ENCODE measurements at regions not wholly inside any gene's neighbourhood (a gene's known extent, or its start where the extent isn't known, plus 50 kb on each side); places are given as distances from the start of the nearest gene placed in this dataset.

DNA sequence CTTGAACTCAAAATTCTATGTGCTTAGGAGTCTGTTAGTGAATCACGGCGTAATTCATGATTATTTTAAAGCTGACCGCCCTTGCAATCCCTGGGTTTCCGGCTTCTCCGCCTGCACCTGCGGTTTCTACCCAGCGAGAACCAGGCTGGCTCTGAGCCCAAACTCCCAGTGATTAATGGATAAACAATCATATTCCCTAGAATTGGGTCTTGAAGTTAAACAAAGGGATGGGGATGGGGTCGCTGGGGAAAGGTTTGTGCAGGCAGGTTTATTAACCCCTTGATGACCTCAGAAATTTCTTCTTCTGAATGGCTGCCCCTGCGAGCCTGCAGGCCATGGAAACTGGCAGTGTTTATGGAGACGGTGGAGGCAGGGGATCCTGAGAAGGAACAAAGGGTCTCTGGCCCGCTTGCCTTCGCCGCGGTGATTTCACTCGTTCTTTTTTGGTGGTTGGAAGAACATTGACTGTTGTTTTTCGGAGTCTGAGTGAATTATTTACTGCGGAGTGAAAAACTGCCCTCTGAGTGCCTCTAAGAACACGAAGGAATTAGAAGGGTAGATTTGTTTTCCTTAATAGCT lies 1000.3 kb downstream of the BRD1 start:
- no peak for TF ChIP-seq MAZ (IDR thresholded peaks at IDR 0.05; ENCODE audit: borderline replicate concordance, low read depth, low read length)
- TF ChIP-seq, protein P1, sequence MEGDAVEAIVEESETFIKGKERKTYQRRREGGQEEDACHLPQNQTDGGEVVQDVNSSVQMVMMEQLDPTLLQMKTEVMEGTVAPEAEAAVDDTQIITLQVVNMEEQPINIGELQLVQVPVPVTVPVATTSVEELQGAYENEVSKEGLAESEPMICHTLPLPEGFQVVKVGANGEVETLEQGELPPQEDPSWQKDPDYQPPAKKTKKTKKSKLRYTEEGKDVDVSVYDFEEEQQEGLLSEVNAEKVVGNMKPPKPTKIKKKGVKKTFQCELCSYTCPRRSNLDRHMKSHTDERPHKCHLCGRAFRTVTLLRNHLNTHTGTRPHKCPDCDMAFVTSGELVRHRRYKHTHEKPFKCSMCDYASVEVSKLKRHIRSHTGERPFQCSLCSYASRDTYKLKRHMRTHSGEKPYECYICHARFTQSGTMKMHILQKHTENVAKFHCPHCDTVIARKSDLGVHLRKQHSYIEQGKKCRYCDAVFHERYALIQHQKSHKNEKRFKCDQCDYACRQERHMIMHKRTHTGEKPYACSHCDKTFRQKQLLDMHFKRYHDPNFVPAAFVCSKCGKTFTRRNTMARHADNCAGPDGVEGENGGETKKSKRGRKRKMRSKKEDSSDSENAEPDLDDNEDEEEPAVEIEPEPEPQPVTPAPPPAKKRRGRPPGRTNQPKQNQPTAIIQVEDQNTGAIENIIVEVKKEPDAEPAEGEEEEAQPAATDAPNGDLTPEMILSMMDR (conservative IDR thresholded peaks at IDR 0.05; ENCODE audit: low read depth, low read length), result no peak

Measured in IMR-90 (cell line).